H1 (cell line): ENCODE measurements at regions not wholly inside any gene's neighbourhood (a gene's known extent, or its start where the extent isn't known, plus 50 kb on each side); places are given as distances from the start of the nearest gene placed in this dataset.

Experiments
- ATF2 ChIP-seq: IDR thresholded peaks from 2 replicates; pipeline ENCODE4 v1.6.1; 2012; ENCODE audit warnings: low read length, inconsistent platforms
- CTBP2 ChIP-seq: IDR thresholded peaks from 2 replicates; pipeline ENCODE4 v1.7.0; 2011; ENCODE audit warnings: borderline replicate concordance, mild to moderate bottlenecking, moderate library complexity, mixed read lengths, low read length; ENCODE audit not compliant: insufficient read depth, insufficient read length
- KDM4A ChIP-seq: IDR thresholded peaks from one replicate; pipeline ENCODE4 v1.7.1; 2012; ENCODE audit warnings: low read depth, mild to moderate bottlenecking, moderate library complexity, low read length, inconsistent platforms; ENCODE audit not compliant: severe bottlenecking
- NRF1 ChIP-seq: IDR thresholded peaks from 2 replicates; pipeline ENCODE4 v1.6.1; 2011; ENCODE audit warnings: mild to moderate bottlenecking, low read depth, low read length, improper control_type of control experiment
- POLR2AphosphoS5 ChIP-seq: IDR thresholded peaks from 2 replicates; pipeline ENCODE4 v1.6.1; 2011; ENCODE audit warnings: low read depth, low read length

DNA sequence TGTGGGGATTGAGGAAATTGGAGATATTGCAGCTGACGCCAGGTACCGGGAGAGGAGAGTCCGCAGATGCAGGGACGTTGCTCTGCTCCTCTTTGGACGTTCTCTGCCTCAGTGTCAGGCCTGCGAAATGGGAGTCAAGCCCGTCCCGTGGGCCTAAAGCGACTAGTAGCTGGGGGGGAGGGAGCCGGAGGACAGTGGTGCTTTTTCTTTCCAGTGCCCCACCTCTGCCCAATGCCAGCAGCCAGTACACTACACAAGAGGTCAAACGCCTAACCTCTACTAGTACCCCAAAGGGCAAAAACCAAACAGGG, 413.6 kb upstream of the ESRRG start (continued):
- TF ChIP-seq ATF2 (no peak), POLR2AphosphoS5 (no peak), CTBP2 (peak; percentile 89), KDM4A (peak; percentile 16), NRF1 (no peak)
